Colonic mucosa (tissue), 4 donors: ENCODE measurements at regions not wholly inside any gene's neighbourhood (a gene's known extent, or its start where the extent isn't known, plus 50 kb on each side); places are given as distances from the start of the nearest gene placed in this dataset.

Experiments
- DNase-seq: peaks from one replicate; pipeline ENCODE4 v3.0.0-alpha.2; 2020
- H3K27ac ChIP-seq: fragments of 200-600 bp; one replicate; pipeline ENCODE4 v1.8.0; 2021
- H3K27me3 ChIP-seq: fragments of 200-600 bp; one replicate; pipeline ENCODE4 v1.8.0; 2021
- H3K36me3 ChIP-seq: fragments of 200-600 bp; one replicate; pipeline ENCODE4 v1.8.0; 2021
- H3K4me1 ChIP-seq: fragments of 200-600 bp; one replicate; pipeline ENCODE4 v1.8.0; 2021; ENCODE audit warnings: mild to moderate bottlenecking
- H3K4me3 ChIP-seq: fragments of 200-600 bp; one replicate; pipeline ENCODE4 v1.8.0; 2021
- H3K9ac ChIP-seq, 2 donors: one replicate each; pipeline ENCODE4 v1.7.0; 2013; ENCODE audit warnings: control low read depth in 2 of 2, low read depth in 2 of 2, low read length in 2 of 2
- H3K9me3 ChIP-seq: fragments of 200-600 bp; one replicate; pipeline ENCODE4 v1.8.0; 2021
- intact Hi-C: fragments of 100-400 bp; cut with DNase I; formaldehyde crosslinking; loops from one replicate; pipeline ENCODE4 v1.14.1; 2022
- TF ChIP-seq, protein P1 (sequence below): fragments of 200-600 bp; IDR thresholded peaks from one replicate; pipeline ENCODE4 v1.8.0; 2022; ENCODE audit warnings: antibody characterized with exemption, mild to moderate bottlenecking
- donor health status: healthy.
- donor health status: DM: no; HTN: no; CAD: no.
- donor health status: DM: no; HTN: no; CAD: no.

DNA sequence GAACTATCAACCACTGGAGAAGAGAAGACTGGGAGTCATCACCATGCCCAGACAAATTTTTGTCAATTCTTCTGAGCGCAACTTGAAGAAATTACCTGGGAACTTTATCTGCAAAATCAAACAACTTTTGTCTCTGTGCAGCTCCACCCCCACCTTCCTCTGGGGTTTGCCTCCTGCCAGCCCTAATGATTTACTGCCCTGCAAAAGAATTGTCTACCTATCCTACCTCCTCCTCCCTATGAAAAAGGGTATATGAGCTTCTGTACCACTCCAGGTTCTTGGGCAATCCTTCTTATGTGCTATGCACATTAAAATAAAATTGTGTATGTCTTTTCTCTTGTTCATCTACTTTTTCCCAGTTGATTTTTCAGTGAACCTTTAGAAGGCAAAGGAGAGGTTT, 191.9 kb downstream of the URB2 start:
- H3K36me3 ChIP-seq, result no peaks in the 10 kb centered on the region
- intact Hi-C loops, result no loop called here
- TF ChIP-seq, protein P1, sequence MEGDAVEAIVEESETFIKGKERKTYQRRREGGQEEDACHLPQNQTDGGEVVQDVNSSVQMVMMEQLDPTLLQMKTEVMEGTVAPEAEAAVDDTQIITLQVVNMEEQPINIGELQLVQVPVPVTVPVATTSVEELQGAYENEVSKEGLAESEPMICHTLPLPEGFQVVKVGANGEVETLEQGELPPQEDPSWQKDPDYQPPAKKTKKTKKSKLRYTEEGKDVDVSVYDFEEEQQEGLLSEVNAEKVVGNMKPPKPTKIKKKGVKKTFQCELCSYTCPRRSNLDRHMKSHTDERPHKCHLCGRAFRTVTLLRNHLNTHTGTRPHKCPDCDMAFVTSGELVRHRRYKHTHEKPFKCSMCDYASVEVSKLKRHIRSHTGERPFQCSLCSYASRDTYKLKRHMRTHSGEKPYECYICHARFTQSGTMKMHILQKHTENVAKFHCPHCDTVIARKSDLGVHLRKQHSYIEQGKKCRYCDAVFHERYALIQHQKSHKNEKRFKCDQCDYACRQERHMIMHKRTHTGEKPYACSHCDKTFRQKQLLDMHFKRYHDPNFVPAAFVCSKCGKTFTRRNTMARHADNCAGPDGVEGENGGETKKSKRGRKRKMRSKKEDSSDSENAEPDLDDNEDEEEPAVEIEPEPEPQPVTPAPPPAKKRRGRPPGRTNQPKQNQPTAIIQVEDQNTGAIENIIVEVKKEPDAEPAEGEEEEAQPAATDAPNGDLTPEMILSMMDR, result no peak
- H3K4me1 ChIP-seq, result no peaks in the 10 kb centered on the region
- H3K9ac ChIP-seq, result no peak overlapping the region
- no peak overlapping the region for H3K27ac ChIP-seq
- no peaks in the 10 kb centered on the region for H3K27me3 ChIP-seq
- no peaks in the 10 kb centered on the region for H3K9me3 ChIP-seq
- no peak for DNase-seq
- H3K4me3 ChIP-seq, result no peak overlapping the region

DNA sequence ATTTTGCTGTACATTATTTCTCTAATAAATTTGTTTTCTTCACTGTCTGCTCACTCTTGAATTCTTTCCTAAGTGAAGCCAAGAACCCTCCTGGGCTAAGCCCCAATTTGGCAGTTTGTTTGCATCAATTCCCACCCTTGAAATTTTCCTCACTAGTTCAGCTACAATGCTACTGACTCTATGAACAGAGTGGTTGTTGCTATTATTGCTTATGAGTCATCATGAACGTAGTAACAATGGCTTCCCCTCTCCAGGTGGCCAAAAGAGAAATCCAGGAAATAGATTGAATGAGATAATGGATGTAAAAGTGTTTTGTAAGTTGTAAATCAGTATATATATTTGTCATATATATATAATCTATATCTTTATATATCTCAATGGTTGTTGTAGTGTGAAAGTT, 193.0 kb downstream of the URB2 start:
- intact Hi-C loops, result no loop called here
- Histone ChIP-seq H3K4me3 (no peak overlapping the region), H3K27me3 (no peaks in the 10 kb centered on the region), H3K36me3 (no peaks in the 10 kb centered on the region), H3K9ac (no peak overlapping the region), H3K4me1 (no peaks in the 10 kb centered on the region), H3K9me3 (no peaks in the 10 kb centered on the region), H3K27ac (no peak overlapping the region)
- TF ChIP-seq, protein P1, result no peak
- no peak for DNase-seq

DNA sequence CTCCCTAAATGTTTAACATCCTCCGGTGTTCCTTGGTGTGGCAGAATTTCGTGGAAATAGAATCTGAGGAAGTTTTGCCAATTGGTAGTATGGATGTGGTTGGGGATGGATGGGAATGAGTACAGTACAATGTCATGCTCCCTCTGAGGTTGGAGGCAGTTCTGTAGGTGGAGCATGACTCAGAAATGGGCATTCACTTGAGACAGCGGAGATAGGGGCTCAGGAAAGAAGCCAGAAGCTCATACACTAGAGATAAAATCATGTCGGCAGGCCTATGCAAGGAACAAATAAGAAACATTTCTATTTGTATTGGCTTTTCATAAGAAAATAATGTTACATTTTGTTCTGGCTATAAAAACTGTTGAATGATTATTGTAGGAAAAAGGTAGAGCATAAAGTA, 196.0 kb downstream of the URB2 start:
- TF ChIP-seq, protein P1, result no peak
- intact Hi-C loops, result no loop called here
- no peak for DNase-seq
- no peak overlapping the region for H3K27ac ChIP-seq
- no peaks in the 10 kb centered on the region for H3K36me3 ChIP-seq
- no peak overlapping the region for H3K9ac ChIP-seq
- H3K4me3 ChIP-seq, result no peak overlapping the region
- no peaks in the 10 kb centered on the region for H3K9me3 ChIP-seq
- no peaks in the 10 kb centered on the region for H3K27me3 ChIP-seq
- no peaks in the 10 kb centered on the region for H3K4me1 ChIP-seq

DNA sequence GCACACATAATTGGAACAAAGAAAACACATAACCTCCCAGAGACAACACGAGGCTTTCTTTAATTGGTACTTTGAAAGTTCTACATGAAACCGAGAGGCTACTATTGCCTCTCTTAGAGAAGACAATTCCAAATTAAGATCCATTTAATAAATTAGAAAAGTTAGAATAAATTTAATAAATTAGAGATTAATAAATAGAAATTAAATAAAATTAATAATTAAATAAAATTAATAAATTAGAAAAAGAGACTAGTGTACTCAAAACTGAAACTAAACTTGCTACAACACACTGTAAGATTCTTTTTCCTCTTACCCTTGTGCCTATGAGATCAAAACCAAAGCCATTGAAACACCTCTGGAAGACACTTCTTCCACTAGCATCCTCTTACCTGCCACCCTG, 199.0 kb downstream of the URB2 start:
- Histone ChIP-seq H3K4me1 (no peaks in the 10 kb centered on the region), H3K9me3 (no peaks in the 10 kb centered on the region), H3K36me3 (no peaks in the 10 kb centered on the region), H3K27me3 (no peaks in the 10 kb centered on the region), H3K27ac (no peak overlapping the region), H3K9ac (no peak overlapping the region), H3K4me3 (no peak overlapping the region)
- TF ChIP-seq, protein P1, result no peak
- DNase-seq, result no peak
- intact Hi-C loops, result no loop called here

DNA sequence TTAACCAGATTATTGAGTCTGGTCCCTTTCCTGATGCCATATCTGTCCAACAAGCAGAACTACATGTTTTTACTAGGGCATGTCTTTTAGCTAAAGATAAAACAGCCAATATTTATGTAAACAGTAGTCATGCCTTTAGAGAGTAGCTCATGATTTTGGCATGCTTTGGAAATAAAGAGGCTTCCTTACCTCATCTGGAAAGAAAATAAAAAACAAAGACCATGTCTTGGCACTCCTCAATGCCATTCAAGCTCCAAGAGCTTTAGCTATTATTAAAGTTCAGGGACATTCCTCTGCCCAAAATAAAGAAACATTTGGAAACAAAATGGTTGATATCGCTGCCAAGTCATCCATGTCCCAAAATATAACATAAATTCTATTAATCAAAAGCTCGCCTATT, 202.4 kb downstream of the URB2 start:
- no peak overlapping the region for H3K9ac ChIP-seq
- DNase-seq, result no peak
- TF ChIP-seq, protein P1, result no peak
- intact Hi-C loops, result no loop called here
- H3K4me3 ChIP-seq, result no peak overlapping the region
- H3K27me3 ChIP-seq, result no peaks in the 10 kb centered on the region
- H3K36me3 ChIP-seq, result no peaks in the 10 kb centered on the region
- no peaks in the 10 kb centered on the region for H3K9me3 ChIP-seq
- H3K4me1 ChIP-seq, result no peaks in the 10 kb centered on the region
- H3K27ac ChIP-seq, result no peak overlapping the region

DNA sequence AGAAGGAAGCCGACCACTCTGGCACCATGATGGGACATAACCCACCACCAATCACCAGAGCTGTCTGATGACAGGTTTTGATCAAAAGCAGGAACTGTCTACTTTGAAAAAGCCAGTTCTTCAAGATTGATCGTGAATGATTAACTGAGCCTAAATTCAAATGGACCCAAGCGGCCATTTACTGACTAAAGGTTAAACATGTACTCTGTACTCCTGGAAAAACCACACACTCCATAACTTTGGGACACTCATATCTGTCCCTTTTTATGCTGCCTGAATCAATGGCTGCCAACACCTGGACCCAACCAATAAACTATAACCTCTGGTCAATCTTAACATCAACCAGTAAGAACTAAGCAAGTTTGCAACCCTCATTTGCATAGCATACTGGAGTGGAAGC, 206.6 kb downstream of the URB2 start:
- H3K4me3 ChIP-seq, result no peak overlapping the region
- DNase-seq, result peak; percentile 55
- no peaks in the 10 kb centered on the region for H3K36me3 ChIP-seq
- H3K27ac ChIP-seq, result peak overlapping the region; percentile 25
- no peaks in the 10 kb centered on the region for H3K4me1 ChIP-seq
- H3K27me3 ChIP-seq, result no peaks in the 10 kb centered on the region
- no peaks in the 10 kb centered on the region for H3K9me3 ChIP-seq
- intact Hi-C loops, result no loop called here
- TF ChIP-seq, protein P1, result no peak
- no peak overlapping the region for H3K9ac ChIP-seq
